Lower leg skin (tissue), 3 donors: ENCODE measurements at regions not wholly inside any gene's neighbourhood (a gene's known extent, or its start where the extent isn't known, plus 50 kb on each side); places are given as distances from the start of the nearest gene placed in this dataset.

ENCODE experiments used
- POLR2A ChIP-seq, 2 donors: fragments of 450-650 bp; IDR thresholded peaks; one replicate each; pipeline ENCODE4 v1.6.1; 2016 to 2017; ENCODE audit warnings: antibody characterized with exemption in 2 of 2, mild to moderate bottlenecking in 1 of 2, moderate library complexity in 1 of 2
- TF ChIP-seq, protein P1 (sequence below), 3 donors: fragments of 450-650 bp; IDR thresholded peaks; one replicate each; pipeline ENCODE4 v1.5.1; 2016; ENCODE audit warnings: antibody characterized with exemption in 3 of 3, mild to moderate bottlenecking in 3 of 3, moderate library complexity in 2 of 3

DNA sequence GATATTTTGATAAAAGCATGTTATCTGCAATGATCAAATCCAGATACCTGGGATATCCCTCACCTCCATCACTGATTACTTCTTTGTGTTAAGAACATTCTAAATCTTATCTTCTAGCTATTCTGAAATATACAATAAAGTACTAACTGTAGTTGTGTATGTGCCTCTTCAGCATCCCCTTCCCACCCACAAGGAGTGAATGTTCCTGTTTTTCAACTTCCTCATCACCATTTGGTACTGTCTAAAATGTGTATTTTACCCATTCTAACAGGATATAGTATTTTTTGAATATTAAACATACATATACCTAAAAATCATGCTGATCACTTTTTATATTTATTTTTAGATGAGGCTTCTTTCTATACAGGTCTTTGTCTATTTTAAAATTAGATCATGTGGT is 1252.6 kb downstream of the TMEM121 start:
- TF ChIP-seq, protein P1, sequence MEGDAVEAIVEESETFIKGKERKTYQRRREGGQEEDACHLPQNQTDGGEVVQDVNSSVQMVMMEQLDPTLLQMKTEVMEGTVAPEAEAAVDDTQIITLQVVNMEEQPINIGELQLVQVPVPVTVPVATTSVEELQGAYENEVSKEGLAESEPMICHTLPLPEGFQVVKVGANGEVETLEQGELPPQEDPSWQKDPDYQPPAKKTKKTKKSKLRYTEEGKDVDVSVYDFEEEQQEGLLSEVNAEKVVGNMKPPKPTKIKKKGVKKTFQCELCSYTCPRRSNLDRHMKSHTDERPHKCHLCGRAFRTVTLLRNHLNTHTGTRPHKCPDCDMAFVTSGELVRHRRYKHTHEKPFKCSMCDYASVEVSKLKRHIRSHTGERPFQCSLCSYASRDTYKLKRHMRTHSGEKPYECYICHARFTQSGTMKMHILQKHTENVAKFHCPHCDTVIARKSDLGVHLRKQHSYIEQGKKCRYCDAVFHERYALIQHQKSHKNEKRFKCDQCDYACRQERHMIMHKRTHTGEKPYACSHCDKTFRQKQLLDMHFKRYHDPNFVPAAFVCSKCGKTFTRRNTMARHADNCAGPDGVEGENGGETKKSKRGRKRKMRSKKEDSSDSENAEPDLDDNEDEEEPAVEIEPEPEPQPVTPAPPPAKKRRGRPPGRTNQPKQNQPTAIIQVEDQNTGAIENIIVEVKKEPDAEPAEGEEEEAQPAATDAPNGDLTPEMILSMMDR (IDR thresholded peaks at IDR 0.05): no peak
- no peak for TF ChIP-seq POLR2A (IDR thresholded peaks at IDR 0.05)
